ENCODE measurements at regions not wholly inside any gene's neighbourhood (a gene's known extent, or its start where the extent isn't known, plus 50 kb on each side); places are given as distances from the start of the nearest gene placed in this dataset.

DNA sequence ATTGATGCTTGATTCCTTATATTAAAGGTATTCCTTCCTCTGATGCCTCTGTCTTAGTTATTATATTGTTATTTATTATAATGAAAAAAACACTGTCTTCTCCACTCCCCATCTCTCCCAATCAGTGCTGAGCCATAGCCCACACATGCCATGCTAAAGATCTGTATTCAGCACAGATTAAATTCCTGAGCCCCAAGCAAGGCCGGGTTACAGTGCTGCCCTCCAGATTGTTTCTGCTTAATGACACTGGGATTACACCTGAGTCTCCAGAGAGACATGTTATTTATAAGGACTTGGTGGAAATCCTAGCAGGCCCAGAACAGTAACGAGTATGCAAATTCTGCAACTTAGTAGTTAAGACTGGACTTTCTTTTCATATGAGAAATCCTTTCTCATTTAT lies 305.9 kb upstream of the UMPS start:
- DNase-seq (ENCODE audit: low read depth, low spot score), result no peak
- ChIA-PET CTCF (no interaction called here), POLR2A (no interaction called here)
- Histone ChIP-seq H4K20me1 (replicated peaks; ENCODE audit: control insufficient read depth, extremely low read depth, insufficient read depth, low read length) (no peaks in the 10 kb centered on the region), H3K4me1 (ENCODE audit: control insufficient read depth, extremely low read depth, insufficient read depth, low read length) (peaks cover 14% of the 10 kb centered on the region), H3K36me3 (ENCODE audit: control insufficient read depth in 2 of 2, extremely low read depth in 1 of 2, insufficient read depth in 2 of 2, low read length in 2 of 2) (no peaks in the 10 kb centered on the region), H3K4me3 (replicated peaks in 1 of 3; ENCODE audit: insufficient read depth in 1 of 3, low read depth in 1 of 3, low read length in 3 of 3) (no peak overlapping the region), H3K27me3 (ENCODE audit: control insufficient read depth in 2 of 2, insufficient read depth in 2 of 2, low read length in 2 of 2) (no peaks in the 10 kb centered on the region), H3K4me2 (ENCODE audit: insufficient read depth, low read length) (no peak overlapping the region), H3K9me1 (replicated peaks; ENCODE audit: control insufficient read depth, extremely low read depth, insufficient read depth, low read length) (no peaks in the 10 kb centered on the region), H2AFZ (ENCODE audit: low read depth, low read length) (no peak overlapping the region), H3K9ac (replicated peaks; ENCODE audit: extremely low read depth, insufficient read depth, low read length) (no peak overlapping the region), H3K79me2 (ENCODE audit: control insufficient read depth, insufficient read depth, low read length) (no peaks in the 10 kb centered on the region), H3K27ac (ENCODE audit: insufficient read depth, low read depth, low read length) (no peak overlapping the region), H3K9me3 (replicated peaks; ENCODE audit: control insufficient read depth, insufficient read depth, low read length) (no peaks in the 10 kb centered on the region)
- no peak for FAIRE-seq
- intact Hi-C loops (cut with micrococcal nuclease), result no loop called here
- no TSS peak for BruUV-seq (replicated peaks)
- dilution Hi-C loops (cut with MboI; ENCODE audit: extremely low pct_ligation_motif_present, low sequenced_read_pairs), result no loop called here
- no peak for TF ChIP-seq POLR2A (IDR thresholded peaks at IDR 0.05; ENCODE audit: low read depth, low read length)
- TF ChIP-seq, protein P1, sequence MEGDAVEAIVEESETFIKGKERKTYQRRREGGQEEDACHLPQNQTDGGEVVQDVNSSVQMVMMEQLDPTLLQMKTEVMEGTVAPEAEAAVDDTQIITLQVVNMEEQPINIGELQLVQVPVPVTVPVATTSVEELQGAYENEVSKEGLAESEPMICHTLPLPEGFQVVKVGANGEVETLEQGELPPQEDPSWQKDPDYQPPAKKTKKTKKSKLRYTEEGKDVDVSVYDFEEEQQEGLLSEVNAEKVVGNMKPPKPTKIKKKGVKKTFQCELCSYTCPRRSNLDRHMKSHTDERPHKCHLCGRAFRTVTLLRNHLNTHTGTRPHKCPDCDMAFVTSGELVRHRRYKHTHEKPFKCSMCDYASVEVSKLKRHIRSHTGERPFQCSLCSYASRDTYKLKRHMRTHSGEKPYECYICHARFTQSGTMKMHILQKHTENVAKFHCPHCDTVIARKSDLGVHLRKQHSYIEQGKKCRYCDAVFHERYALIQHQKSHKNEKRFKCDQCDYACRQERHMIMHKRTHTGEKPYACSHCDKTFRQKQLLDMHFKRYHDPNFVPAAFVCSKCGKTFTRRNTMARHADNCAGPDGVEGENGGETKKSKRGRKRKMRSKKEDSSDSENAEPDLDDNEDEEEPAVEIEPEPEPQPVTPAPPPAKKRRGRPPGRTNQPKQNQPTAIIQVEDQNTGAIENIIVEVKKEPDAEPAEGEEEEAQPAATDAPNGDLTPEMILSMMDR (IDR thresholded peaks at IDR 0.05; ENCODE audit: extremely low read depth in 1 of 2, insufficient read depth in 1 of 2, low read depth in 1 of 2, low read length in 2 of 2), result no peak
- TF ChIP-seq JUN (IDR thresholded peaks at IDR 0.05; ENCODE audit: borderline replicate concordance, insufficient read depth, insufficient read length, low read depth), result no peak
- TF ChIP-seq GATA2 (IDR thresholded peaks at IDR 0.05; ENCODE audit: insufficient read depth, insufficient read length, low read depth, low read length), result no peak
- no peak for TF ChIP-seq POLR2AphosphoS5 (IDR thresholded peaks at IDR 0.05; ENCODE audit: insufficient read depth, low read depth, low read length)
- no peak for TF ChIP-seq MYC (IDR thresholded peaks at IDR 0.05; ENCODE audit: low read depth, low read length)
- no peak for TF ChIP-seq EZH2 (IDR thresholded peaks at IDR 0.05; ENCODE audit: borderline replicate concordance, low read depth, low read length, severe bottlenecking)

DNA sequence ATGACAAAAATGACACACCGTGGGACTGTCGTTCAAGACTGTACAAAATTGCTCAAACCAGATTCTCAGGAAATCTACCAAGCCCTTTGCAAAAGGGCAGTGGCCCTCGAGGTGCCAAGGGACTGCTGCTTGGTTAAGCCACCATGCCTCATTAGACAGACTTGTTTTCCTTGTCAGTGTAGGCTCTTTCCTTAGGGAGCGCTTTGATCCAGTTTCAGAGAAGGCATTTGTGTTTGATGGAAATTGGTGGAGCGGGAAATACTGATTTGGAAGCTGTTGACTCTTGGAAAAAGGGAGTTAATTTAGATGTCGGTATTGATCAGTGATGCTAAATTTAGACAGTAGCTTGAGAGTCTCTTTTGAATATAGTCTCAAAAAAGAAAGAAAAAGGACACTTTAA lies 304.3 kb upstream of the UMPS start:
- H3K4me2 ChIP-seq (ENCODE audit: insufficient read depth, low read length), result no peak overlapping the region
- H3K9me1 ChIP-seq (replicated peaks; ENCODE audit: control insufficient read depth, extremely low read depth, insufficient read depth, low read length), result no peaks in the 10 kb centered on the region
- CTCF ChIA-PET, result no interaction called here
- H3K4me1 ChIP-seq (ENCODE audit: control insufficient read depth, extremely low read depth, insufficient read depth, low read length), result peaks cover 21% of the 10 kb centered on the region
- no peaks in the 10 kb centered on the region for H3K36me3 ChIP-seq (ENCODE audit: control insufficient read depth in 2 of 2, extremely low read depth in 1 of 2, insufficient read depth in 2 of 2, low read length in 2 of 2)
- dilution Hi-C loops (cut with MboI; ENCODE audit: extremely low pct_ligation_motif_present, low sequenced_read_pairs), result no loop called here
- no peak overlapping the region for H2AFZ ChIP-seq (ENCODE audit: low read depth, low read length)
- H3K27ac ChIP-seq (ENCODE audit: insufficient read depth, low read depth, low read length), result no peak overlapping the region
- H3K9me3 ChIP-seq (replicated peaks; ENCODE audit: control insufficient read depth, insufficient read depth, low read length), result no peaks in the 10 kb centered on the region
- H3K4me3 ChIP-seq (replicated peaks in 1 of 3; ENCODE audit: insufficient read depth in 1 of 3, low read depth in 1 of 3, low read length in 3 of 3), result no peak overlapping the region
- POLR2A ChIA-PET, result no interaction called here
- no peak overlapping the region for H3K9ac ChIP-seq (replicated peaks; ENCODE audit: extremely low read depth, insufficient read depth, low read length)
- intact Hi-C loops (cut with micrococcal nuclease), result no loop called here
- no TSS peak for BruUV-seq (replicated peaks)
- no peak for DNase-seq (ENCODE audit: low read depth, low spot score)
- H3K79me2 ChIP-seq (ENCODE audit: control insufficient read depth, insufficient read depth, low read length), result no peaks in the 10 kb centered on the region
- H3K27me3 ChIP-seq (ENCODE audit: control insufficient read depth in 2 of 2, insufficient read depth in 2 of 2, low read length in 2 of 2), result no peaks in the 10 kb centered on the region
- TF ChIP-seq POLR2AphosphoS5 (IDR thresholded peaks at IDR 0.05; ENCODE audit: insufficient read depth, low read depth, low read length), result no peak
- no peaks in the 10 kb centered on the region for H4K20me1 ChIP-seq (replicated peaks; ENCODE audit: control insufficient read depth, extremely low read depth, insufficient read depth, low read length)
- no peak for FAIRE-seq
